Uterus (tissue), 2 donors: ENCODE measurements at regions not wholly inside any gene's neighbourhood (a gene's known extent, or its start where the extent isn't known, plus 50 kb on each side); places are given as distances from the start of the nearest gene placed in this dataset.
"Not testable (repeated sequence)": the region's sequence is repeated elsewhere in the genome, so short reads cannot be mapped to it uniquely, and the experiment has no call there.

ENCODE experiments used
- POLR2A ChIP-seq, 2 donors: fragments of 450-650 bp; IDR thresholded peaks; one replicate each; pipeline ENCODE4 v1.6.1; 2016; ENCODE audit warnings: antibody characterized with exemption in 2 of 2, mild to moderate bottlenecking in 1 of 2, moderate library complexity in 1 of 2
- TF ChIP-seq, protein P1 (sequence below), 4 experiments: fragments of 200-600 bp in 2 of 4; fragments of 450-650 bp in 2 of 4; sonication (generic) in 2 of 4; IDR thresholded peaks; one replicate each; pipeline ENCODE4 v1.5.1; 2016 to 2019; ENCODE audit warnings: antibody characterized with exemption in 4 of 4, mild to moderate bottlenecking in 2 of 4, moderate library complexity in 1 of 4

DNA sequence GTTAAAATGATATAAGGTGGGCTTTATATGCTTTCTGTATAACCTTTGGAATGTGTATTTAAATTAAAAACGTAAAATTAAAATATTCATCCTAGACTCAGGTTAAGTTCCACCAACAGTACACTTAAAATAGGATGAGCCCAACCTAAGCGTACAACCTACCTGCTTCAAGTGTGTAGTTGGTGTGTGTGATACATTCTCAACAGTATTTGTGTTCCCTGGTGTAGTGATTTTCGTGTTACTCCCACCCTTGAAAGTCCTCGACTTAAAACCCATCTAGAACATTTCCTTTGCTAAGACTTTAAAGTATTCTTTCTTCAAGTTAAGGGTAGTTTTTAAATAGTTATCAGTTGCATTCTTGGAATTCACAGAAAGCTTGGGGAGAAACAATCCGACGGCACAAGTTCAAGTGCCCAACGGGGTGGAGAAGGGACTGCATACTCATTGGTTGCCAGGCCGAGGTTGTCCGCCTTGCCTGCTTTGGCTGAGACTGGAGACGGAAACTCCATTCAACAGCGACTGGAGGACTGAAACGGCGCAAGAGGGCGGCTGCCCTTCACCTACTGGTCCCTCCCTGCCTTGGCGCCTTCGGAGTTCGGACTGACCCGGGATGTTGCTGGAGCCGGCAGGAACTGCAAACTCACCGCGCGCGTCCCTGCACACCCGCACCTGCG is 133.7 kb downstream of the FAM72C start:
- TF ChIP-seq, protein P1, sequence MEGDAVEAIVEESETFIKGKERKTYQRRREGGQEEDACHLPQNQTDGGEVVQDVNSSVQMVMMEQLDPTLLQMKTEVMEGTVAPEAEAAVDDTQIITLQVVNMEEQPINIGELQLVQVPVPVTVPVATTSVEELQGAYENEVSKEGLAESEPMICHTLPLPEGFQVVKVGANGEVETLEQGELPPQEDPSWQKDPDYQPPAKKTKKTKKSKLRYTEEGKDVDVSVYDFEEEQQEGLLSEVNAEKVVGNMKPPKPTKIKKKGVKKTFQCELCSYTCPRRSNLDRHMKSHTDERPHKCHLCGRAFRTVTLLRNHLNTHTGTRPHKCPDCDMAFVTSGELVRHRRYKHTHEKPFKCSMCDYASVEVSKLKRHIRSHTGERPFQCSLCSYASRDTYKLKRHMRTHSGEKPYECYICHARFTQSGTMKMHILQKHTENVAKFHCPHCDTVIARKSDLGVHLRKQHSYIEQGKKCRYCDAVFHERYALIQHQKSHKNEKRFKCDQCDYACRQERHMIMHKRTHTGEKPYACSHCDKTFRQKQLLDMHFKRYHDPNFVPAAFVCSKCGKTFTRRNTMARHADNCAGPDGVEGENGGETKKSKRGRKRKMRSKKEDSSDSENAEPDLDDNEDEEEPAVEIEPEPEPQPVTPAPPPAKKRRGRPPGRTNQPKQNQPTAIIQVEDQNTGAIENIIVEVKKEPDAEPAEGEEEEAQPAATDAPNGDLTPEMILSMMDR (IDR thresholded peaks at IDR 0.05), result not testable (repeated sequence)
- TF ChIP-seq POLR2A (IDR thresholded peaks at IDR 0.05), result not testable (repeated sequence)
